SK-N-SH (cell line): ENCODE measurements at regions not wholly inside any gene's neighbourhood (a gene's known extent, or its start where the extent isn't known, plus 50 kb on each side); places are given as distances from the start of the nearest gene placed in this dataset.

Source experiments
- CTCF ChIA-PET: fragments of 300-600, 350-600 bp; formaldehyde crosslinking; extraction: SDS; loops from one replicate; lab custom pipeline; 2021; lab: Yijun Ruan, JAX
- POLR2A ChIA-PET: fragments of 350-600 bp; sonication (Branson Sonifier 250); formaldehyde crosslinking; extraction: SDS; loops from one replicate; lab custom pipeline; 2020; ENCODE audit warnings: antibody characterized with exemption, inconsistent platforms; lab: Yijun Ruan, JAX
- DNase-seq: peaks from one replicate; pipeline ENCODE4 v3.0.0; 2012
- H2AFZ ChIP-seq: fragments of 200-600 bp; sonication (generic); 2 replicates; pipeline ENCODE4 v1.8.1; 2016; ENCODE audit warnings: antibody characterized with exemption, mild to moderate bottlenecking, low read depth
- H3F3A ChIP-seq: fragments of 200-600 bp; sonication (generic); replicated peaks from 2 replicates; pipeline ENCODE3; 2016; ENCODE audit warnings: antibody characterized with exemption, mild to moderate bottlenecking; ENCODE audit not compliant: insufficient read depth
- H3K27ac ChIP-seq, 2 experiments: fragments of 200-500 bp in 1 of 2; fragments of 200-600 bp in 1 of 2; sonication (Bioruptor generic) in 1 of 2; sonication (generic), shearing (Covaris generic) in 1 of 2; 2 replicates each; pipeline versions ENCODE4 v1.5.1 to v1.6.1; 2014 to 2016; ENCODE audit warnings: low read depth in 2 of 2, inconsistent platforms in 1 of 2, low read length in 1 of 2, mild to moderate bottlenecking in 1 of 2, mixed read lengths in 1 of 2
- H3K27me3 ChIP-seq: fragments of 200-600 bp; sonication (generic), shearing (Covaris generic); 2 replicates; pipeline ENCODE4 v1.6.1; 2016; ENCODE audit warnings: mixed run types; ENCODE audit not compliant: insufficient read depth
- H3K36me3 ChIP-seq, 2 experiments: fragments of 200-500 bp in 1 of 2; fragments of 200-600 bp in 1 of 2; sonication (Bioruptor generic) in 1 of 2; sonication (generic) in 1 of 2; replicated peaks in 1 of 2; 2 replicates each; pipeline versions ENCODE3 to v1.5.1; 2014 to 2016; ENCODE audit warnings: low read length in 1 of 2, mild to moderate bottlenecking in 1 of 2; ENCODE audit not compliant: insufficient read depth in 2 of 2, control insufficient read depth in 1 of 2
- H3K4me1 ChIP-seq, 2 experiments: fragments of 200-500 bp in 1 of 2; fragments of 200-600 bp in 1 of 2; sonication (Bioruptor generic) in 1 of 2; sonication (generic), shearing (Covaris generic) in 1 of 2; 2 replicates each; pipeline versions ENCODE4 v1.5.1 to v1.6.1; 2014 to 2016; ENCODE audit warnings: low read depth in 1 of 2, low read length in 1 of 2, mixed run types in 1 of 2; ENCODE audit not compliant: insufficient read depth in 2 of 2, control insufficient read depth in 1 of 2
- H3K4me2 ChIP-seq: fragments of 200-600 bp; sonication (generic), shearing (Covaris generic); 2 replicates; pipeline ENCODE4 v1.6.1; 2017; ENCODE audit warnings: mixed run types
- H3K4me3 ChIP-seq, 2 experiments: fragments of 200-500 bp in 1 of 2; fragments of 200-600 bp in 1 of 2; sonication (Bioruptor generic) in 1 of 2; sonication (generic), shearing (Covaris generic) in 1 of 2; 2 replicates each; pipeline versions ENCODE4 v1.5.1 to v1.8.1; 2014 to 2016; ENCODE audit warnings: low read depth in 2 of 2, inconsistent platforms in 1 of 2, low read length in 1 of 2, mild to moderate bottlenecking in 1 of 2, mixed read lengths in 1 of 2, moderate library complexity in 1 of 2
- H3K79me2 ChIP-seq: fragments of 200-600 bp; sonication (generic); 2 replicates; pipeline ENCODE4 v1.8.1; 2017; ENCODE audit warnings: mild to moderate bottlenecking; ENCODE audit not compliant: insufficient read depth
- H3K9ac ChIP-seq: fragments of 200-600 bp; sonication (generic); 2 replicates; pipeline ENCODE4 v1.6.1; 2017; ENCODE audit warnings: mixed run types
- H3K9me2 ChIP-seq: fragments of 200-600 bp; sonication (generic); 2 replicates; pipeline ENCODE4 v1.6.1; 2017; ENCODE audit warnings: mixed run types
- H3K9me3 ChIP-seq: fragments of 200-600 bp; sonication (generic); 2 replicates; pipeline ENCODE4 v1.6.1; 2017; ENCODE audit warnings: mixed run types, mild to moderate bottlenecking, moderate library complexity
- H4K20me1 ChIP-seq: fragments of 200-600 bp; sonication (generic); 2 replicates; pipeline ENCODE4 v1.6.1; 2017; ENCODE audit warnings: mild to moderate bottlenecking, mixed run types; ENCODE audit not compliant: insufficient read depth
- CHD2 ChIP-seq: fragments of 150-350 bp; IDR thresholded peaks from 2 replicates; pipeline ENCODE4 v1.6.1; 2018; ENCODE audit warnings: low read length; ENCODE audit not compliant: partially characterized antibody
- EP300 ChIP-seq, 2 experiments: IDR thresholded peaks; 2 replicates each; pipeline versions ENCODE4 v1.4.0 to v1.6.1; 2012; ENCODE audit warnings: borderline replicate concordance in 1 of 2, low read depth in 1 of 2, low read length in 1 of 2
- EZH2phosphoT487 ChIP-seq: fragments of 200-600 bp; sonication (generic); IDR thresholded peaks from 2 replicates; pipeline ENCODE4 v1.6.1; 2017; ENCODE audit warnings: low read depth, mixed run types, mild to moderate bottlenecking, antibody characterized with exemption, moderate library complexity, borderline replicate concordance
- FOSL2 ChIP-seq: IDR thresholded peaks from 2 replicates; pipeline ENCODE4 v1.4.0; 2012; ENCODE audit warnings: low read depth, mild to moderate bottlenecking, moderate library complexity, borderline replicate concordance
- FOXJ3 ChIP-seq: sonication (generic); formaldehyde crosslinking; IDR thresholded peaks from 2 replicates; pipeline ENCODE4 v1.5.1; 2020; ENCODE audit warnings: mild to moderate bottlenecking, missing genetic modification reagents
- GABPA ChIP-seq: IDR thresholded peaks from 2 replicates; pipeline ENCODE4 v1.4.0; 2012; ENCODE audit warnings: low read depth, mild to moderate bottlenecking
- GATA2 ChIP-seq: sonication (generic); formaldehyde crosslinking; IDR thresholded peaks from 2 replicates; pipeline ENCODE4 v1.5.0; 2020; ENCODE audit warnings: mild to moderate bottlenecking, missing genetic modification reagents
- JUND ChIP-seq: IDR thresholded peaks from 2 replicates; pipeline ENCODE4 v1.4.0; 2012
- MEF2A ChIP-seq: IDR thresholded peaks from 2 replicates; pipeline ENCODE4 v1.4.0; 2012; ENCODE audit warnings: low read depth, borderline replicate concordance
- MXI1 ChIP-seq: IDR thresholded peaks from 2 replicates; pipeline ENCODE4 v1.6.1; 2012; ENCODE audit warnings: mild to moderate bottlenecking, low read depth, low read length, improper control_type of control experiment
- NRF1 ChIP-seq: IDR thresholded peaks from 2 replicates; pipeline ENCODE4 v1.6.1; 2012; ENCODE audit warnings: low read depth, mild to moderate bottlenecking, low read length
- PBX3 ChIP-seq: IDR thresholded peaks from 2 replicates; pipeline ENCODE4; 2012
- POLR2AphosphoS5 ChIP-seq: IDR thresholded peaks from 2 replicates; pipeline ENCODE4 v1.6.1; 2012; ENCODE audit warnings: low read depth, low read length
- RAD21 ChIP-seq: IDR thresholded peaks from 2 replicates; pipeline ENCODE4 v1.6.1; 2012; ENCODE audit warnings: mild to moderate bottlenecking, low read length
- RCOR1 ChIP-seq: fragments of 150-350 bp; IDR thresholded peaks from 2 replicates; pipeline ENCODE4 v1.6.1; 2017; ENCODE audit warnings: antibody characterized with exemption, low read length
- RFX5 ChIP-seq: IDR thresholded peaks from 2 replicates; pipeline ENCODE4 v1.6.1; 2012; ENCODE audit warnings: mild to moderate bottlenecking, improper control_type of control experiment, low read length
- SIN3A ChIP-seq: IDR thresholded peaks from 2 replicates; pipeline ENCODE4 v1.6.1; 2012; ENCODE audit warnings: low read depth, mild to moderate bottlenecking, low read length, moderate library complexity, borderline replicate concordance
- SMC3 ChIP-seq: IDR thresholded peaks from 2 replicates; pipeline ENCODE4 v1.6.1; 2012; ENCODE audit warnings: low read depth, low read length, improper control_type of control experiment
- TAF1 ChIP-seq: IDR thresholded peaks from 2 replicates; pipeline ENCODE4 v1.6.1; 2012; ENCODE audit warnings: low read depth, mild to moderate bottlenecking, low read length, moderate library complexity, borderline replicate concordance
- TCF12 ChIP-seq: IDR thresholded peaks from 2 replicates; pipeline ENCODE4 v1.4.0; 2012
- TEAD4 ChIP-seq: IDR thresholded peaks from 2 replicates; pipeline ENCODE4 v1.4.0; 2012; ENCODE audit warnings: mild to moderate bottlenecking, borderline replicate concordance; ENCODE audit not compliant: insufficient read depth
- USF1 ChIP-seq: IDR thresholded peaks from 2 replicates; pipeline ENCODE4 v1.4.0; 2012; ENCODE audit warnings: low read depth, borderline replicate concordance
- WGBS: methylation state at CpG from one replicate; pipeline ENCODE4 v1.1.6; 2017; ENCODE audit warnings: low lambda C conversion rate; 5-methylcytosine and 5-hydroxymethylcytosine counted together
- TF ChIP-seq, protein P1 (sequence below): fragments of 200-600 bp; sonication (generic); IDR thresholded peaks from 2 replicates; pipeline ENCODE4 v1.6.1; 2017; ENCODE audit warnings: antibody characterized with exemption, mild to moderate bottlenecking, moderate library complexity
- TF ChIP-seq, protein P2 (sequence below): IDR thresholded peaks from 2 replicates; pipeline ENCODE4 v1.6.1; 2012; ENCODE audit warnings: mild to moderate bottlenecking, low read depth, low read length, moderate library complexity

DNA sequence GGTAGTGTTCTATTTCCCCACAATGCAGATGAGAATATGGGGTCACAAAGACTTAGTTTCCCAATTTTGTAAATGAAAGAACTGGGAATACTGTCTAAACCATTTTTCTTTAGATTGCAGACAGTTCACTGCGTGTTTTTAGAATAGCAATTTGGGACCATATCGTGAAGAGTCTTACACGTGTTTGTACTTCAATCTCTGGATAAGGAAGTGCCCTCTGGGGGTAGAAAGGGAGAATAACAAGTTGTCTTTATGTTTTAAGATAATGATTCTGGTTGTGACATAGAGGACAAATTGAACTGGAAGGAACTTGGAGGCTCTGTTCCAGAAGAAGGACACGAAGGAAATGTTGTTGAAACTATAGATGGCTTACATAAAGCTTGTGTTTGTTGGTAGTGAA is 457.7 kb downstream of the CBLN2 start:
- no peaks in the 10 kb centered on the region; a peak in 1 of 4 replicates for H3K4me1 ChIP-seq
- ChIA-PET CTCF (no interaction called here), POLR2A (no interaction called here)
- no peaks in the 10 kb centered on the region for H3K27me3 ChIP-seq
- H3K27ac ChIP-seq: no peak overlapping the region
- TF ChIP-seq JUND: no peak
- no peak for TF ChIP-seq GATA2 (CRISPR knock-in tag)
- TF ChIP-seq CHD2: no peak
- no peak for TF ChIP-seq TCF12
- TF ChIP-seq SIN3A: no peak
- no peak for TF ChIP-seq FOSL2
- no peak for TF ChIP-seq EP300 (IDR thresholded peaks at IDR 0.05; ENCODE audit: borderline replicate concordance in 1 of 2, low read depth in 1 of 2, low read length in 1 of 2)
- no peak for TF ChIP-seq USF1
- TF ChIP-seq GABPA: no peak
- TF ChIP-seq, protein P1, sequence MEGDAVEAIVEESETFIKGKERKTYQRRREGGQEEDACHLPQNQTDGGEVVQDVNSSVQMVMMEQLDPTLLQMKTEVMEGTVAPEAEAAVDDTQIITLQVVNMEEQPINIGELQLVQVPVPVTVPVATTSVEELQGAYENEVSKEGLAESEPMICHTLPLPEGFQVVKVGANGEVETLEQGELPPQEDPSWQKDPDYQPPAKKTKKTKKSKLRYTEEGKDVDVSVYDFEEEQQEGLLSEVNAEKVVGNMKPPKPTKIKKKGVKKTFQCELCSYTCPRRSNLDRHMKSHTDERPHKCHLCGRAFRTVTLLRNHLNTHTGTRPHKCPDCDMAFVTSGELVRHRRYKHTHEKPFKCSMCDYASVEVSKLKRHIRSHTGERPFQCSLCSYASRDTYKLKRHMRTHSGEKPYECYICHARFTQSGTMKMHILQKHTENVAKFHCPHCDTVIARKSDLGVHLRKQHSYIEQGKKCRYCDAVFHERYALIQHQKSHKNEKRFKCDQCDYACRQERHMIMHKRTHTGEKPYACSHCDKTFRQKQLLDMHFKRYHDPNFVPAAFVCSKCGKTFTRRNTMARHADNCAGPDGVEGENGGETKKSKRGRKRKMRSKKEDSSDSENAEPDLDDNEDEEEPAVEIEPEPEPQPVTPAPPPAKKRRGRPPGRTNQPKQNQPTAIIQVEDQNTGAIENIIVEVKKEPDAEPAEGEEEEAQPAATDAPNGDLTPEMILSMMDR: peak; percentile 62
- no peak for TF ChIP-seq FOXJ3 (CRISPR knock-in tag)
- no peak for TF ChIP-seq POLR2AphosphoS5
- TF ChIP-seq, protein P2, sequence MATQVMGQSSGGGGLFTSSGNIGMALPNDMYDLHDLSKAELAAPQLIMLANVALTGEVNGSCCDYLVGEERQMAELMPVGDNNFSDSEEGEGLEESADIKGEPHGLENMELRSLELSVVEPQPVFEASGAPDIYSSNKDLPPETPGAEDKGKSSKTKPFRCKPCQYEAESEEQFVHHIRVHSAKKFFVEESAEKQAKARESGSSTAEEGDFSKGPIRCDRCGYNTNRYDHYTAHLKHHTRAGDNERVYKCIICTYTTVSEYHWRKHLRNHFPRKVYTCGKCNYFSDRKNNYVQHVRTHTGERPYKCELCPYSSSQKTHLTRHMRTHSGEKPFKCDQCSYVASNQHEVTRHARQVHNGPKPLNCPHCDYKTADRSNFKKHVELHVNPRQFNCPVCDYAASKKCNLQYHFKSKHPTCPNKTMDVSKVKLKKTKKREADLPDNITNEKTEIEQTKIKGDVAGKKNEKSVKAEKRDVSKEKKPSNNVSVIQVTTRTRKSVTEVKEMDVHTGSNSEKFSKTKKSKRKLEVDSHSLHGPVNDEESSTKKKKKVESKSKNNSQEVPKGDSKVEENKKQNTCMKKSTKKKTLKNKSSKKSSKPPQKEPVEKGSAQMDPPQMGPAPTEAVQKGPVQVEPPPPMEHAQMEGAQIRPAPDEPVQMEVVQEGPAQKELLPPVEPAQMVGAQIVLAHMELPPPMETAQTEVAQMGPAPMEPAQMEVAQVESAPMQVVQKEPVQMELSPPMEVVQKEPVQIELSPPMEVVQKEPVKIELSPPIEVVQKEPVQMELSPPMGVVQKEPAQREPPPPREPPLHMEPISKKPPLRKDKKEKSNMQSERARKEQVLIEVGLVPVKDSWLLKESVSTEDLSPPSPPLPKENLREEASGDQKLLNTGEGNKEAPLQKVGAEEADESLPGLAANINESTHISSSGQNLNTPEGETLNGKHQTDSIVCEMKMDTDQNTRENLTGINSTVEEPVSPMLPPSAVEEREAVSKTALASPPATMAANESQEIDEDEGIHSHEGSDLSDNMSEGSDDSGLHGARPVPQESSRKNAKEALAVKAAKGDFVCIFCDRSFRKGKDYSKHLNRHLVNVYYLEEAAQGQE: no peak
- peak; percentile 35 for TF ChIP-seq SMC3
- TF ChIP-seq MEF2A: no peak
- TF ChIP-seq PBX3: no peak
- no peak for TF ChIP-seq RCOR1
- TF ChIP-seq NRF1: no peak
- TF ChIP-seq MXI1: no peak
- no peak for TF ChIP-seq EZH2phosphoT487
- TF ChIP-seq TAF1: no peak
- no peak for TF ChIP-seq RFX5
- TF ChIP-seq TEAD4: no peak
- peak; percentile 35 for TF ChIP-seq RAD21
- H3K36me3 ChIP-seq: no peaks in the 10 kb centered on the region
- H3K9ac ChIP-seq: no peak overlapping the region
- H3K4me3 ChIP-seq: no peak overlapping the region; a peak in 1 of 4 replicates
- WGBS: 40% methylated on average over 4 of the region's 4 CpGs
- no peaks in the 10 kb centered on the region for H3K9me2 ChIP-seq
- H2AFZ ChIP-seq: no peak overlapping the region
- no peaks in the 10 kb centered on the region for H3K79me2 ChIP-seq
- H4K20me1 ChIP-seq: no peaks in the 10 kb centered on the region
- no peaks in the 10 kb centered on the region for H3F3A ChIP-seq
- no peak overlapping the region for H3K4me2 ChIP-seq
- no peak for DNase-seq
- no peaks in the 10 kb centered on the region for H3K9me3 ChIP-seq
